Retina (tissue), 1 donor: ENCODE measurements at regions not wholly inside any gene's neighbourhood (a gene's known extent, or its start where the extent isn't known, plus 50 kb on each side); places are given as distances from the start of the nearest gene placed in this dataset.
"Not testable (repeated sequence)": the region's sequence is repeated elsewhere in the genome, so short reads cannot be mapped to it uniquely, and the experiment has no call there.

Experiments
- DNase-seq: peaks from one replicate; pipeline ENCODE4 v3.0.0-alpha.2; 2016

DNA sequence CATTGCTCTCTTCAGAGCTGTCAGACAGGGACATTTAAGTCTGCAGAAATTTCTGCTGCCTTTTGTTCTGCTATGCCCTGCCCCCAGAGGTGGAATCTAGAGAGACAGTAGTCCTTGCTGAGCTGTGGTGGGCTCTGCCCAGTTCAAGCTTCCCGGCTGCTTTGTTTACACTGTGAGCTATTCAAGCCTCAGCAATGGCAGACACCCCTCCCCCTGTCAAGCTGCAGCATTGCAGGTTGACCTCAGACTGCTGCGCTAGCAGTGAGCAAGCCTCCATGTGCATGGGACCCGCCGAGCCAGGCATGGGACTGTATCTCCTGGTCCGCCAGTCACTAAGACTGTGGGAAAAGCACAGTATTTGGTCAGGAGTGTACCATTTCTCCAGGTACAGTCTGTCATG lies 53.6 kb upstream of the MAPK10 start:
- not testable (repeated sequence) for DNase-seq

DNA sequence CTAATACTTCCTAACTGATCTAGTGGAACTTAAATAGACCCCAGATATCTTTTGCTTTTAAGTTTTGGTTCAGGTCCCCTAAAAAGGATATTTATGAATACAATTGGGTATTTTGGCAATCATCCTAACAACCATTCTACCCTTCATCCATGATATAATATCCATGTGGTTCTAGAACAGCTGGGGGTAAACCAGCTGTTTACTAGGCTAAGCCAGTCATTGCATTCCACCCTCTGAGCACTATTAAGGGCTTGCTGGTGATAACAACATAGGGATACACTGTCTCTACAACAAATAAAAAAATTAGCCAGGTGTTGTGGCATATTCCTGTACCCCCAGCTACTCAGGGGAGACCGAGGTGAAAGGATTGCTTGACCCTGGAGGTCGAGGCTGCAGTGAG lies 54.8 kb upstream of the MAPK10 start:
- DNase-seq = no peak

DNA sequence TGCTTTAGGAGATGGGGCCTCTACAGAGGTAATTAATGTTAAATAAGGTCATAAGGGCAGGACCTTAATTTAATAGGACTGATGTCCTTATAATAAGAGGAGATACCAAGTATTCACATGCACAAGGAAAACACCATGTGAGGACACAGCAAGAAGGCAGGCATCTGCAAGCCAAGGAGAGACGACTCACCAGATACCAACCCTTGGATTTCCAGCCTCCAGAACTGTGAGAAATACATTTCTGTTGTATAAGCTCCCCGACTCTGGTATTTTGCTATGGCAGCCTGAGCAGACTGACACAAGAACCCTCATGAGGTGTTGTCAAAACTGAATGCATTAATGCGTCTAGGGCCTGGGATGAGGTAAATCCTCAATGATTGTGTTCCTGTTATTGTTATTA lies 56.2 kb upstream of the MAPK10 start:
- no peak for DNase-seq

DNA sequence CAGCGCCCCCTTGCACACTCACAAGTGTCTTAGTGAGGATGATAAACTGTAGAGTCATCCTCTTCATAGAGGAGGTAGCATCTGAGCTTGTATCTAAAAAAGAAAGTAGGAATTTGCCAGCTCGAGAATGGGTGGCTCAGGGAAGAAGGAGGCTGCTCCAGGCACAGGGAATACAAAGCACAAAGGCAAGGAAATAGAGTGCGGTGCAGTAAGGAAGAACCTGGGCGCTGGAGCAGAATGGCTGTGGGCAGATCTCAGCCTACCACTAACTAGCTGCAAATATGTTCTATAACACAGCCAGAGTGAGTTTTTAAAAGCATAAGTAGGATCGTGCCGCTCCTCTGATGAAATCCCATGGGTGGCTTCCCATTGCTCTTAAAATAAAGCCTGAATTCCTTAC lies 61.6 kb upstream of the MAPK10 start:
- DNase-seq = no peak

DNA sequence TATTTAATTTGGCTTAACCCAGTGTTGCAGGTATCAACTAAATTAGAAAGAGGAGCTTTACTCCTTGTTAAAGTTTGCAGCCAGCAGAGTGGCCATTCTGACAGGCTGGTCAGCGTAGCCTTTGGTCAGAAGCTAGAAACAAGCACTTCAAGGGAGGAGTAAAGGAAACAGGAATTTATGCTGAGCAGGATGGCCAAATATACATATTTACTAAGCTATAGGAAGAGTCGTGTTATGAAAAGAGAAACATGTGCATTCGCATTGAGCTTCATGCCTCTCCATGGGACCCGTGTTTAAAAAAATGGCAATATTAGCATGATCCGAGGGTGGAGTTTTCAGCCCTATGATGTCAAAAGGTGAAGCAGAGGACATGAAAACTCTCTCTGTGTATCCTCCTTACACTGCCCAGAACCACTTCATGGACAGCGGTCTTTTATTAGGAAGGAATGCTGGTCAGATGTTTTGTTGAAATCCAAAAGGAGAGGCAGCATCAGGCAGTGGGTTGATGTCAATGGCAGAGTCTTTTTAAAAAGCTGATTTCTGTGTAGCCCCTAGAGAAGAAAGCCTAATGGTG lies 71.8 kb upstream of the MAPK10 start:
- DNase-seq = no peak

DNA sequence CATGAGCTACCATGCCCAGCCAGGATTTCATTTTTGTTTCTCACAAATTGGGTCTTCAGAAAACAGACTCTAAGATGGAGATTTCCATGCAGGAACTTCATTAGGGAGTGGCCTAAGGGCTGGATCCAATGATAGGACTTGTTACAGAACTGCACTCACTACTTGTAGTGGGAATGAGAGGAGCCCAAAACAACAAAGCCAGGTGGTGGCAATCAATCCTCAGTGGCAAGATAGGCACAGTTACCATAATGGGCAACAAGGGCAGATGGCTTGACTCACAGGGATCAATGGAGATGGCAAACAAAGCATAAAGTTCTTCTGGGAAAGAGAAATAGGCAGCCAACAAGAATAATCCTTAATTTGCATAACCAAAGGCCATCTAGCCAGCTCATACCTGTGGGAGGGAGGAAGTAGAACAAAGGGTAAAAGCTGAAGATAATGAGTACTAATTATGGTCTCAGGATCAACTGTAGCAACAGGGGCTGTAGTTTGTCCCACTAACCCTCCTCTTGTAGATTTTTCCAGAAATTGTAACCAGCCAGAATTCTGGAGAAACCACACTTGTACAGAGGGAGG lies 72.8 kb upstream of the MAPK10 start:
- DNase-seq = no peak

DNA sequence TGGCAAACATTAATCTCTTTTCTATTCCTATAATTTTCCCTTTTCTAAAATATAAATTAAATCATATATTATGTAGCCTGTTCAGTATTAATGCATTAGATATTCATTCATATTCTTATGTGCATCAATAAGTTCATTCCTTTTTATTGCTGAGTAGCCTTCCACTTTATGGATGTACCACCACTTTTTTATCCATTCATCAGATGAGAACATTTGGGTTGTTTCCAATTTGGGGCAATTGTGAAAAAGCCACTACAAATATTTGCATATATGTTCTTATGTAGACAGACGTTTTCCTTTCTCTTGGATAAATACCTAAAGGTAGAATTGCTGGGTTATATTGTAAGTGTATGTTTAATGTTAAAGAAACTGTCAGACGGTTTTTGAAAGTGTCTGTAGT lies 79.4 kb upstream of the MAPK10 start:
- DNase-seq = no peak

DNA sequence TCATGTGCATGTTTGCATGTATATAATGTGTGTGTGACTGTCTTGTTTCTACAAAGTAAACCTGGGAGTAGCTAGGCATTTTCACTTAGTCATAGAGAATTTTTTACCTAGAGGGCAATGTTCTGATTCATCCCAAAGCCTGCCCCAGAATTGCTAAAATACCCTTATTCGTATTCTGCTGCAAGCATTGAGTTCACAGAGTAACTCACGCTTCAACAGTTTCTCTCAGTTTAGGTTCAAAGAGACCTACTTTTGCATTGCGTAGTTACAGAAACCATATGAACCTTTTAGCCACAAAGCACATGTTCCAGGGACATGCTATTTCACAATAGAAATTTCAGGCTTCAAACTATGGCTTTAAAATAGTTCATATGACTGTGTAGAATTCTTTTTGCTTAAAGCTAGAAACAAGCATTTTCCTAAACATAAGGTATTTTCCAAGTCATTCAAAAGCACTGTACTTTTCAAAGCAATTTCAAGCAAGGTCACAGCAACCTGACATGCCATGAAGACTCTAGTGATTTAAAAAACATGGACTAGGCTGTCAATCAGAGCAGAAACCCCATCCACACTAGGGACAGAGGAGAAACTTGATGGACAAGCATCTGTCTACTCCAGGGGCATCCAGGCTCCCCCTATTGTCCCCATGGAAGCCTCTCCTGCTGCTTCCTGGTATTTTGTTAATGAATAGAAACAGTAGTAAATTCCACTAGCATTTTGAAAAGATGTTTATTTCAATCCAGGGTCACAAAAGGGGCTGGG lies 81.5 kb upstream of the MAPK10 start:
- DNase-seq = peak; percentile 44

DNA sequence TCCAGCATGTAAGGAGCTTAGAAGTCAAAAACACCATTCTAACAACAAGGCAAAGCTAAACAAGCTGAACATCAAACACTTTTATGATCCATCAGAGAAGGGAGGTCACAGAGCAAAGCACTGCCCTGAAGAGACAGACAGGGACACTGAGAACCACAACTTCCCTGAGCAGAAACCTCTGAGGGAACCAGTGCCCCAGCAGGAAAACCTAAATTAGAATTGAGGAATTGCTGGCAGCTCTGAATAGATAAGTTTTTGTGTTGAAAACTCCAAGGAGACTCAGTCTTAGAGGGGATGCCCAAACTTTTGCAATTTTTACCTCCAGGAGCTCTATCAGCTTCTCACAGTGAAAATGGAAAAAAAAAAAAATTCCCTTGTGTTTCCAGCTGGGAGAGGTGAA lies 83.0 kb upstream of the MAPK10 start:
- DNase-seq = no peak

DNA sequence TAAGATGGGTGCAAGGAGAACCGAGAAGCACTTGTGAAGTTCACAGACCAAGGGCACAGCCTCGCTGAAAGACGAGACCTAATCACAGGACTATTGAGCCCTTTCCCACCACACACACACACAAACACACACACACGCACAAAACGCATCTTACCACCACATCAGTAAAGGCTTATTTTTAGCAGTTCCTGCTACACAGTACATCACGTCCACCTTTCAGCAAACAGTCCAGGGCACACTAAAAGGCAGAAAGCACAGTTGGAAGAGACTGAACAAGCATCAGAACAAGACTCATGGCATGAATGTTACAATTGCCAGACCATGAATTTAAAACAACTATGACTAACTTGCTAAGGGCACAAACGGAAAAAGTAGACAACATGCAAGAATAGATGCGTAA lies 83.6 kb upstream of the MAPK10 start:
- no peak for DNase-seq

DNA sequence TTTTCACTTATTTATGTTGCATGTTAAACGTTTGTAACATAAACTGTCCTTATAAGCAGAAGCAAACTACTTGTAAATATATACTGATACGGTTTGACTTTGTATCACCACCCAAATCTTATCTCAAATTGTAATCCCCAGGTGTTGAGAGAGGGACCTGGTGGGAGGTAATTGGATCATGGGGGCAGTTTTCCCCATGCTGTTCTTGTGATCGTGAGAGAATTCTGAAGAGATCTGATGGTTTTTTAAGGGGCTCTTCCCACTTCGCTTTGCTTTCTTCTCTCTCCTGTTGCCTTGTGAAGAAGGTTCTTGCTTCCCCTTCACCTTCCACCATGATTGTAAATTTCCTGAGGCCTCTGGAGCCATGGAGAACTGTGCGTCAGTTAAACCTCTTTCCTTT lies 87.1 kb upstream of the MAPK10 start:
- no peak for DNase-seq

DNA sequence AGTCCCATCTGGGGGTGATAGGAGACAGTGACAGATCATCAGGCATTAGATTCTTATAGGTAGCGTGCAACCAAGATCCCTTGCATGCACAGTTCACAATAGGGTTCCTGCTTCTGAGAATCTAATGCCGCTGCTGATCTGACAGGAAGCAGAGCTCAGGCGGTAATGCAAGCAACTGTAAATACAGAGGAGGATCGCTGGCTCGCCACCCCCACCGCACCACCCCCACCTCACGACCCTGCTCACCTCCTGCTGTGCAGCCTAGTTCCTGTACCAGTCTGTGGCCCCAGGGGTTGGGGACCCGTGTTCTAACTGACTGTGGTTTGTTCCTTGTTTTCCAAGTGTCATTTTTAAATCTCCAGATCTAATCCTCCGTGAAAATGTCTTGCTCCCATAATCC lies 89.0 kb upstream of the MAPK10 start:
- no peak for DNase-seq

DNA sequence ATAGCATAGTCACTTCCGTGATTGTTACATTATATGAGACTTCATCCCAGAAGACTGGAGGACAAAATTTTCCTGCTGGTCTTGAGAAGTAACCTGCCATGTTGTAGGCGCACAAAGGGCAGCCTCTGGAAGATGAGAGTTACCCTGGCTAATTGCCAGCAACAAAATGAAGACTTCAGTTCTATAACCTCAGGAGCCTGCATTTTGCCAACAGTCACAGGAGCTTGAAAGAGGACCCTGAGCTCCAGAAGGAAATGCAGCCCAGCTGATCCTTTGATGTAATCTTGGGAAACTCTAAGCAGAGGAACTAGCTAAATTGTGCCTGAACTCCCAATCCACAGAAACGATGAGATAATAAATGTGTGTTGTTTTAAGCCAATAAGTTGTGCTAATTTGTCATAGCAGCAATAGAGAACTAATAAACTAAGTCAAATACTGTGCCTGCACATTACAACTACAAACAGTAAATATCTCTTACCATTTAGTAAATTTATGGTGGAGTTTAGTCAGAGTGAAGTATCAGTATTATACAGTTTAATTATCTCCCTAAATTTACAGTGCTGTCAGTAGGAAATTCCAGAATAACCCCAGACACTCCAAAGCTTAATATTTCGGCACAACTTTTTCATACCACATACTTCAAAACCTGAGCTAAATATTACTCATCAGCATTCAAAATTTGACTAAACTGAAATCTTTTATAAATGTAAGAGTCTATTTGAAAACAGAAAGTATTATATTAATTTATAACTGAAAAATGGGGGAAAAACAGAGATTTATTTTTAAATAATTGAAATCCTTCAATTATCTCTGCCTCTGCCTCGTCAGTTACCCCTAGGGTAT lies 90.1 kb upstream of the MAPK10 start:
- DNase-seq = no peak

DNA sequence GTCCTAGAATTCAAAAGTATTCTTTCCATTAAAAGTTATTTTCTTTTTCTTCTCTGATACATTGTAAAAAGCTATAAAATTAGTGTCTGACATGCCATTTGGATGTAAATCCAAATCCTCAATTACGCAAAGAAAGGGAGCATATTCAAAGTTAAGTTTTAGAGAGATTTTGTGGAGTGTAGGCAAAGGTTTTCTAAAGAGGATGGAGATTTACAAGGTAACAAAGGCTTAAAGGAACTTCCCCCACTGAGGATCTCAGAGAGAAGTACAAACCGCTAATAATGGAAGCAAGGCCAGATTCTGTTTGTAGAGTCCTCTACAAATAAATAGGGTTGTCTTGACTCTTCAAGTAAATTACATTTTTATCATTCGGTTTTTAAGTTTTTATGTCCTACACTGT lies 91.0 kb upstream of the MAPK10 start:
- no peak for DNase-seq

DNA sequence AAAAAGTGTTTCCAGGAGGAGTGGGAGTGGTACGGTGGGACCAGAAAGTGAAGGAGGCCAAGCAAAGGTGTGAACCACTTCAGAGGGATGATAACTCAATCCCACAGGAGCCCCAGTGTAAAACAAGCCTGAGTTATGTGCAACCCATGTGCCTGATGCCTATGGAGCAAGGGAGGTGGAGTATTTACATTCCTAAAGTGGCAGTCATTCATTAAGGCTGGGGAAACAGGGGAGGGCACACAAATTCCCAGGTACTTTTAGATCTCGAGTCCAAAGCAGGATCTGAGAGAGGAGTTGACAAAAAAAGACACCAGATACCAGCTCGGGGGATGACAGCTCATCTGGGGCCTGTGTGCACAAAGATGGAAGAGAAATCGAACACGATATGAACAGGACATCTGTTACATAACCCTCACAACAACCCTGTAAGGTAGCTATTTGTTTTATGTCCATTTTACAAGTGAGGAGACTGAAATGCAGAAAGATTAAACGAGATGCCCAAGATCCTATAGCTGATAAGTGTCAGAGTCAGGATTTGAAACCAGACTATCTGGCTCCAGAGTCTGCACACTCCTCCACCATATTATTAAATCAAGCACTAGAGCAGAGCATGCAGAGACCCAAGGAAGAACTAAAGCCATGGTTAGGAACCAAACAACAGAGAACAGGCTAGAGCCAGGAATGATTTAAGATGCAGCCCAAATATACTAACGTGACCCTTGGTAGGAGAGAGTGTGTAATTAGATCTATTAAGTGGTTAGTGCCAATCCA lies 91.9 kb upstream of the MAPK10 start:
- DNase-seq = no peak

DNA sequence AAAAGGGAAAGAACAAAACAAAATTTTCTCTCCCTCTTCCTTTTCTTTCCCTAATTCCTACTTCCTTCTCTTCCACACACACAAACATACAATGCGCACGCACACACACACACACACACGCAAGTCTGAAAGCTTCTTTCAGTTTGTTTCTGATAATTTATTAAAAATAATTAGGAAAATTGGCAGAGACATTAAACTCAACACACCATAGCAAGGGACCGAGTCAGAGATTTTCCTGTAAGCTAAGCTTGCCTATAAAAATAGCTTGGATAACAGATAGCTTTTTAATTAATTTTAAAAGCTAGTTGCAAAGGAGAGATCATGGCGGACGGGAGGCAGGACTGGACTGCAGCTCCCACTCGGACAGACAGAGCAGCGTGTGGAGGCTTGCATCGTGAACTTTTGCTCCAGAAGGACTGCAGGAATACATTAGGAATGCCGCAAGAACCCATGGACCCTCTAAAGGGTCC lies 92.6 kb upstream of the MAPK10 start:
- DNase-seq = no peak

DNA sequence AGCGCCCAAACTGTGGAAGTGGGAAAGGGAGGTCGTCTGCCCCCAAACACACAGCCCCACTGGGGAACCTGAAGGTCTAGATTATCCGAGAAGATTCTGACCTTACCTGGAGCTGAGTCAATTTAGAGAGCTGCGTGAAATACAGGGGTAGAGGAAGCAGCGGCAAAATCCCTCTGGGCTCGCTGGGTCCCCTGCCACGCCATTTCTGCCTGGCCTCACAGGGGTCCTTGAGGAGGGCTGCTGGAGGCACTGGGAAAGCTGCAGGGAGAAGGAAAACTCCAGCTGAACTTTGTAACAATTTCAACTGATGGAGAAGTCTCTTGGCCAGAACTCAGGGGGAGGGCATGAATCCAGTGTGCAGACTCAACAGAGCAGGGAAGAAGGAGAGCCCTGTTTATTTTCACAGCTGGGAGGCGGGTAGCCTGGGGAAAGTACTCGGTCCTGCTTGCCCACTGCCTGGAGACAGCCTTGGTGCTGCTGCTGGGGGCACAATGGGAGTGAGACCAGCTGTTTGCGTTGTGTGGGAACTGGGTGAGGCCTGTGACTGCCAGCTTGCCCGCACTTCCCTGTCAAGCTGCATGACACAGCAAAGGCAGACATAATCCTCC lies 93.2 kb upstream of the MAPK10 start:
- DNase-seq = peak; percentile 35

DNA sequence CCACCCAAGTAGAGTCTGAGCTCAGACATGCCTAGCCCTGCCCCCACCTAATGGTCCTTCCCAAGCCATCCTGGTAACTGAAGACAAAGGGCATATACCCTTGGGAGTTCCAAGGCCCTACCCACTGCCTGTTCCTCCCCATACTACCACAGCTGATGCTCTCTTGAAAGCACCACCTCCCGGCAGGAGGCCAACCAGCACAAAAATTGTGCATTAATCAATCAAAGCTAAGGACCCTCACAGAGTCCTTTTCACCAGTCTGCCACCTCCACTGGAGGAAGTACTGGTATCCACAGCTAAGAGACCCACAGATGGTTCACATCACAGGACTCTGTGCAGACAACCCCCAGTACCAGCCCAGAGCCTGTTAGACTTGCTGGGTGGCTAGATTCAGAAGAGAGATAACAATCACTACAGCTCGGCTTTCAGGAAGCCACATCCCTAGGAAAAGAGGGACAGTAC lies 93.8 kb upstream of the MAPK10 start:
- DNase-seq = peak; percentile 27

DNA sequence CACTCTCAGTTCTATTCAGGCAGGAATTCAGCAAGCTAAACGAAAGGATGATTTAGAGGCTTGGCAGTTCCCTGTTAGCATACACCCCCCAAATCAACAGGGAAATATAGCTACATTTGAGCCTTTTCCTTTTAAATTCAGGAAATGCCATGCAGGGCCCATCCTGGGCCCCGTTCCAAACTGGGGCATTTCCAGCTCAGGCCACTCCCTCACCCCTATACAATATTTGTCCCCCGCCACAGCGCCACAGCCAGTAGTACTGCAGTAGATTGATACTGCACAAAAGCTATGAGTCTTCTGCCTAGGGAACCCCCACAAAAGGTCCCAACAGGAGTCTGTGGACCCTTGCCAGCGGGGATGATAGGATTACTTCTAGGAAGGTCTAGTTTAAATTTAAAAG lies 102.0 kb upstream of the MAPK10 start:
- no peak for DNase-seq

DNA sequence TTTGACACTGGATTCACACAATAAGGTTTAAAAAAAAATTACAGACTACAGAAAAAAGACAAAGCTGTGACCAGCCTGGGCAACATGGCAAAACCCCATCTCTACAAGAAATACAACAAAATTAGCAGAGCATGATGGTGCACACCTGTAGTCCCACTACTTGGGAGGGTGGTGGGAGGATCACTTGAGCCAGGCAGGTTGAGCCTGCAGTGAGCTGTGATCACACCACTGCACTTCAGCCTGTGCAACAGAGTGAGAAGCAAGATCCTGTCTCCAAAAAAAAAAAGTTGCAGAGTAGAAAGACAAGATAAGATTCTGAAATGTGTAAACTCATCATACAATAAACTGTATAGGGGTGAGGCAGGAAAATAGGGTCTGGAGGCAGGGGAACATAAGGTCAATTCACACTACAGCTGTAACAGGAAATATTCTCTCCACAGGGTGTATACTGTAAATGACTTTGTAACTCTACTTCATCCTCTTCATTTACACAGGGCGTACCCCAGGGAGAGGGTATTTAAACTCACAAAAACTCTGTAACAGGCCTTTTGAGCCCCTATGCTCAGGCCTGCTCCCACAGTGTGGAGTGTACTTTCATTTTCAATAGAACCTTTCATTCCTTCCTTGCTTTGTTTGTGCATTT lies 112.6 kb upstream of the MAPK10 start:
- no peak for DNase-seq

DNA sequence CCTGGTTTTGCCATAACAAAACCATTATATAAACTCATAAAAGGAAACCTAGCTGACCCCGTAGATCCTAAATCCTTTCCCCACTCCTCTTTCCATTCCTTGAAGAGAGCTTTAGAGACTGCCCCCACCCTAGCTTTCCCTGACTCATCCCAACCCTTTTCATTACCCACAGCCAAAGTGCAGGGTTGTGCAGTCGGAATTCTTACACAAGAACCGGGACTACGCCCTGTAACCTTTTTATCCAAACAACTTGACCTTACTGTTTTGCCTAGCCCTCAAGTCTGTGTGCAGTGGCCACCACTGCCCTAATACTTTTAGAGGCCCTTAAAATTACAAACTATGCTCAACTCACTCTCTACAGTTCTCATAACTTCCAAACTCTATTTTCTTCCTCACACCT lies 116.0 kb upstream of the PTPN13 start:
- not testable (repeated sequence) for DNase-seq

DNA sequence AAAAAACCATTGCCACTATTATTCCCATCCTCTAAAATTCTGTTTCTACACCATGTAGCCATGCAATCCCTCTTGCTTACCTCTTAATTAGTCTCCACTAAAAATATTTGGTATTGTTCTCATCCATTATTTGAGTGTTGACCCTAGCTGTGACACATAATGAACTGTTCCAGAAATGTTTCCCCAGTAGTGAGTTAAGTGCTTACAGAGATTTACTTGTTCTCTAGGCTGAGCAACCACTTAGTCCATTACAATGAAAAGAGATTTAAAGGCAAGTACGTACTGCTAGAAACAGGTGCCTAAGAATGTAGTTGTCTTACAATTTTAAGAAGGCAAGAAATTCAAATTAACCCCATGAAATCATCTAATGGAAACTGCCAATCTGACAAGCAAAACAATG lies 112.7 kb upstream of the PTPN13 start:
- peak; percentile 53 for DNase-seq
